Activated T-cell treated with anti-CD3 and anti-CD28 coated beads for 48 hours (primary cell): ENCODE measurements at regions not wholly inside any gene's neighbourhood (a gene's known extent, or its start where the extent isn't known, plus 50 kb on each side); places are given as distances from the start of the nearest gene placed in this dataset.
A peak's percentile ranks its signal among the peaks of the same experiment; 100 is the strongest.
"Not testable (repeated sequence)": the region's sequence is repeated elsewhere in the genome, so short reads cannot be mapped to it uniquely, and the experiment has no call there.

Source experiments
- DNase-seq: peaks from one replicate; pipeline ENCODE4 v3.0.0-alpha.2; 2020; ENCODE audit warnings: low read depth

- DNase-seq = no peak
These were observed 500.3 kb upstream of the CDH11 start for GRCh38 chr16:65622151-65622550.

- no peak for DNase-seq
These were observed 499.8 kb upstream of the CDH11 start for GRCh38 chr16:65621640-65622039.

- no peak for DNase-seq
These were observed 497.7 kb upstream of the CDH11 start for GRCh38 chr16:65619606-65620005.

GRCh38 chr16:65618931-65619330 is 497.1 kb upstream of the CDH11 start:
- no peak for DNase-seq

- DNase-seq = no peak
These were observed 496.5 kb upstream of the CDH11 start for GRCh38 chr16:65618333-65618732.

GRCh38 chr16:65617421-65617820 is 495.6 kb upstream of the CDH11 start:
- no peak for DNase-seq

- no peak for DNase-seq
These were observed 486.6 kb upstream of the CDH11 start for GRCh38 chr16:65608455-65608854.

GRCh38 chr16:65604771-65605170 is 482.9 kb upstream of the CDH11 start:
- DNase-seq = no peak

- DNase-seq = no peak
These were observed 479.9 kb upstream of the CDH11 start for GRCh38 chr16:65601781-65602180.

- no peak for DNase-seq
These were observed 478.8 kb upstream of the CDH11 start for GRCh38 chr16:65600629-65601028.

- no peak for DNase-seq
These were observed 478.2 kb upstream of the CDH11 start for GRCh38 chr16:65600046-65600445.

GRCh38 chr16:65598621-65599020 is 476.8 kb upstream of the CDH11 start:
- DNase-seq = no peak

- no peak for DNase-seq
These were observed 461.6 kb upstream of the CDH11 start for GRCh38 chr16:65583498-65583897.

- DNase-seq = no peak
These were observed 457.2 kb upstream of the CDH11 start for GRCh38 chr16:65579050-65579449.

GRCh38 chr16:65576631-65577030 is 454.8 kb upstream of the CDH11 start:
- DNase-seq = no peak

GRCh38 chr16:65576139-65576538 is 454.3 kb upstream of the CDH11 start:
- DNase-seq = no peak

GRCh38 chr16:65574326-65574966 is 452.6 kb upstream of the CDH11 start:
- no peak for DNase-seq

- no peak for DNase-seq
These were observed 450.3 kb upstream of the CDH11 start for GRCh38 chr16:65572156-65572555.

- DNase-seq = no peak
These were observed 448.4 kb upstream of the CDH11 start for GRCh38 chr16:65570261-65570660.

GRCh38 chr16:65559846-65560245 is 438.0 kb upstream of the CDH11 start:
- no peak for DNase-seq

- DNase-seq = not testable (repeated sequence)
These were observed 427.8 kb upstream of the CDH11 start for GRCh38 chr16:65549689-65550088.

GRCh38 chr16:65548470-65548869 is 426.6 kb upstream of the CDH11 start:
- peak; percentile 0 for DNase-seq

- DNase-seq = no peak
These were observed 426.0 kb upstream of the CDH11 start for GRCh38 chr16:65547772-65548446.

- DNase-seq = no peak
These were observed 424.5 kb upstream of the CDH11 start for GRCh38 chr16:65546353-65546791.
